Keratinocyte (primary cell): ENCODE measurements at regions not wholly inside any gene's neighbourhood (a gene's known extent, or its start where the extent isn't known, plus 50 kb on each side); places are given as distances from the start of the nearest gene placed in this dataset.

Experiments
- DNase-seq: peaks from one replicate; pipeline ENCODE4 v3.0.0-alpha.2; 2011; ENCODE audit warnings: low read depth, missing footprints, low spot score
- FAIRE-seq: peaks from 2 replicates; lab custom pipeline; 2011; peaks lifted over from hg19 to GRCh38; lab: Jason Lieb, UNC
- H2AFZ ChIP-seq: 2 replicates; pipeline ENCODE4 v1.6.0; 2012; ENCODE audit warnings: low read length, control low read depth, inconsistent platforms; ENCODE audit not compliant: control insufficient read depth
- H3K27ac ChIP-seq: 2 replicates; pipeline ENCODE4 v1.5.1; 2011; ENCODE audit warnings: low read length; ENCODE audit not compliant: control insufficient read depth, insufficient read depth
- H3K27me3 ChIP-seq: 3 replicates; pipeline ENCODE4 v1.6.0; 2011; ENCODE audit warnings: low read length; ENCODE audit not compliant: control insufficient read depth, insufficient read depth; ENCODE audit errors: extremely low read depth
- H3K36me3 ChIP-seq, 2 experiments: 2 replicates in 1 of 2; 3 replicates in 1 of 2; pipeline ENCODE4 v1.5.1; 2011; ENCODE audit warnings: low read length in 2 of 2, mild to moderate bottlenecking in 1 of 2; ENCODE audit not compliant: control insufficient read depth in 2 of 2, insufficient read depth in 2 of 2; ENCODE audit errors: extremely low read depth in 1 of 2
- H3K4me1 ChIP-seq: 3 replicates; pipeline ENCODE4 v1.5.1; 2011; ENCODE audit warnings: low read length; ENCODE audit not compliant: control insufficient read depth, insufficient read depth; ENCODE audit errors: extremely low read depth
- H3K4me2 ChIP-seq: 3 replicates; pipeline ENCODE4 v1.6.0; 2011; ENCODE audit warnings: low read depth, low read length; ENCODE audit not compliant: control insufficient read depth, insufficient read depth; ENCODE audit errors: extremely low read depth
- H3K4me3 ChIP-seq, 3 experiments: fragments of 200-600 bp in 1 of 3; sonication (generic) in 1 of 3; 2 replicates in 2 of 3; 3 replicates in 1 of 3; pipeline ENCODE4 v1.5.1; 2011 to 2016; ENCODE audit warnings: low read length in 3 of 3, mild to moderate bottlenecking in 3 of 3, control low read depth in 2 of 3, inconsistent platforms in 1 of 3, low read depth in 1 of 3, mixed read lengths in 1 of 3, mixed run types in 1 of 3, moderate library complexity in 1 of 3; ENCODE audit not compliant: control insufficient read depth in 2 of 3, insufficient read depth in 2 of 3; ENCODE audit errors: extremely low read depth in 1 of 3
- H3K79me2 ChIP-seq: 2 replicates; pipeline ENCODE4 v1.6.0; 2012; ENCODE audit warnings: low read length; ENCODE audit not compliant: control insufficient read depth, insufficient read depth
- H3K9ac ChIP-seq: 3 replicates; pipeline ENCODE4 v1.6.0; 2011; ENCODE audit warnings: low read length; ENCODE audit not compliant: control insufficient read depth, insufficient read depth; ENCODE audit errors: extremely low read depth
- H3K9me1 ChIP-seq: 3 replicates; pipeline ENCODE4 v1.6.0; 2011; ENCODE audit warnings: low read length; ENCODE audit not compliant: control insufficient read depth, insufficient read depth; ENCODE audit errors: extremely low read depth
- H3K9me3 ChIP-seq: 2 replicates; pipeline ENCODE4 v1.5.1; 2012; ENCODE audit warnings: low read depth, low read length; ENCODE audit not compliant: control insufficient read depth
- H4K20me1 ChIP-seq: 3 replicates; pipeline ENCODE4 v1.6.0; 2011; ENCODE audit warnings: low read length; ENCODE audit not compliant: control insufficient read depth, insufficient read depth; ENCODE audit errors: extremely low read depth
- EZH2 ChIP-seq: IDR thresholded peaks from one replicate; pipeline ENCODE4 v1.6.1; 2012; ENCODE audit warnings: inconsistent platforms, mild to moderate bottlenecking, low read length, moderate library complexity
- dilution Hi-C: fragments of 300-500 bp; cut with MboI; formaldehyde crosslinking; loops from one replicate; pipeline ENCODE4 v1.7.0; 2020; ENCODE audit warnings: low sequenced_read_pairs; ENCODE audit not compliant: extremely low pct_ligation_motif_present
- TF ChIP-seq, protein P1 (sequence below), 3 experiments: IDR thresholded peaks in 1 of 3; conservative IDR thresholded peaks in 1 of 3; optimal IDR thresholded peaks in 1 of 3; 2 replicates in 2 of 3; 3 replicates in 1 of 3; pipeline versions ENCODE3 to v1.5.1; 2011; ENCODE audit warnings: low read length in 3 of 3, mild to moderate bottlenecking in 3 of 3, moderate library complexity in 2 of 3, control low read depth in 1 of 3, inconsistent platforms in 1 of 3; ENCODE audit not compliant: insufficient read depth in 2 of 3; ENCODE audit errors: extremely low read depth in 1 of 3

DNA sequence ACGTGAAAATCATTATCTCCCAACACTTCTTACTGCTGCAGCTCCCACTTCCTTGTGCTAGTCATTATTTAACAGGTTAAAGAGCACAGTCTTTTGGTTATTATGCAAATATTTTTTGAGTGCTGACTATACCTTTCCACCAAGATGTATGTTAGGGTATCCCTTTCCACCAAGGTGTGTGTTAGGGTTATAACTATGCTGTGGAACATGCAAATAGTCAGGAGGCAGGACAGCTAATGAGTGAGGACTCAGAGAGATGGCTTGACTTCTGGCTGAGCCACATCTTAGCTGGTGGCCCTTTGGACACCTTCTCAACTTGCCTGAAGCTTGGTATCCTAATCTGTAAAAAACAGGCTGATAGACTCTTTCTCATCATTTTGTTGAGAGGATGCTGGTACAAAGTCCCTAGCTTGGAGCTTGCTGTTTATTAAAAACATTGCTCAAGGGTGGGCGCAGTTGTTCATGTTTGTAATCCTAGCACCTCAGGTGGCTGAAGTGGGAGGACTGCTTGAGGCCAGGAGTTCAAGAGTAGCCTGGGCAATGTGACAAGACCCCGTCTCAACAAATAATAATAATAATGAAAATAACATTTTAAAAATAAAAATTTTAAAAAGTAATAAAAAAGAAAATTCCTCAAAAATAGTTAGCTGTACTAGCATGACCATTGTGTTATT is 160.5 kb upstream of the ADAMTS9 start:
- no peaks in the 10 kb centered on the region for H3K4me1 ChIP-seq
- no peaks in the 10 kb centered on the region for H4K20me1 ChIP-seq
- no peaks in the 10 kb centered on the region for H3K27me3 ChIP-seq
- H3K27ac ChIP-seq = no peak overlapping the region
- H3K9me1 ChIP-seq = no peaks in the 10 kb centered on the region
- dilution Hi-C loops = no loop called here
- no peak for DNase-seq
- H2AFZ ChIP-seq = no peak overlapping the region
- FAIRE-seq = no peak
- no peaks in the 10 kb centered on the region for H3K79me2 ChIP-seq
- no peaks in the 10 kb centered on the region for H3K36me3 ChIP-seq
- no peaks in the 10 kb centered on the region for H3K9me3 ChIP-seq
- no peak overlapping the region for H3K4me3 ChIP-seq
- no peak overlapping the region for H3K4me2 ChIP-seq
- TF ChIP-seq, protein P1, sequence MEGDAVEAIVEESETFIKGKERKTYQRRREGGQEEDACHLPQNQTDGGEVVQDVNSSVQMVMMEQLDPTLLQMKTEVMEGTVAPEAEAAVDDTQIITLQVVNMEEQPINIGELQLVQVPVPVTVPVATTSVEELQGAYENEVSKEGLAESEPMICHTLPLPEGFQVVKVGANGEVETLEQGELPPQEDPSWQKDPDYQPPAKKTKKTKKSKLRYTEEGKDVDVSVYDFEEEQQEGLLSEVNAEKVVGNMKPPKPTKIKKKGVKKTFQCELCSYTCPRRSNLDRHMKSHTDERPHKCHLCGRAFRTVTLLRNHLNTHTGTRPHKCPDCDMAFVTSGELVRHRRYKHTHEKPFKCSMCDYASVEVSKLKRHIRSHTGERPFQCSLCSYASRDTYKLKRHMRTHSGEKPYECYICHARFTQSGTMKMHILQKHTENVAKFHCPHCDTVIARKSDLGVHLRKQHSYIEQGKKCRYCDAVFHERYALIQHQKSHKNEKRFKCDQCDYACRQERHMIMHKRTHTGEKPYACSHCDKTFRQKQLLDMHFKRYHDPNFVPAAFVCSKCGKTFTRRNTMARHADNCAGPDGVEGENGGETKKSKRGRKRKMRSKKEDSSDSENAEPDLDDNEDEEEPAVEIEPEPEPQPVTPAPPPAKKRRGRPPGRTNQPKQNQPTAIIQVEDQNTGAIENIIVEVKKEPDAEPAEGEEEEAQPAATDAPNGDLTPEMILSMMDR (optimal IDR thresholded peaks at IDR 0.05 in 1 of 3, IDR thresholded peaks at IDR 0.05 in 1 of 3, conservative IDR thresholded peaks at IDR 0.05 in 1 of 3; ENCODE audit: extremely low read depth in 1 of 3, insufficient read depth in 2 of 3, low read length in 3 of 3) = no peak
- TF ChIP-seq EZH2 = no peak
- no peak overlapping the region for H3K9ac ChIP-seq

DNA sequence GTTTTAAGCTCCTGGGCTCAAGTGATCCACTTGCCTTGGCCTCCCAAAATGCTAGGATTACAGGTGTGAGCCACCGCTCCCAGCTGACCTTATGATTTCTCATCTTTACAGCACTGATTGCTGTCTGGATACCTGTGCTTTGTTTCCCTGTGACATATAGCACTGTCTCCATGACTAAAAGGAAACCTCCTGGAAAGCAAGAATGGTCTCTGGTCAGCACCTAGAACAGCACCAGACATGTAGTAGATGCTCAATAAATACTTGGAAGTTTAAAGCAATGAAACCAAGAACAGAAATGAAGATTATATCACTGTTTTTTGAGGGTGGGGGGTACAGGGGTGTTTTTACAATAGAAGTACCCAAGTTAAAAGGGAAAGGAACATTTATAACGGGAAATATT is 156.8 kb upstream of the ADAMTS9 start:
- Histone ChIP-seq H3K9me1 (no peaks in the 10 kb centered on the region), H3K27ac (no peak overlapping the region), H2AFZ (no peak overlapping the region), H3K79me2 (no peaks in the 10 kb centered on the region), H4K20me1 (no peaks in the 10 kb centered on the region), H3K4me3 (no peak overlapping the region), H3K4me1 (no peaks in the 10 kb centered on the region), H3K36me3 (no peaks in the 10 kb centered on the region), H3K9ac (no peak overlapping the region), H3K27me3 (no peaks in the 10 kb centered on the region), H3K9me3 (no peaks in the 10 kb centered on the region), H3K4me2 (no peak overlapping the region)
- no peak for TF ChIP-seq EZH2
- TF ChIP-seq, protein P1 (optimal IDR thresholded peaks at IDR 0.05 in 1 of 3, IDR thresholded peaks at IDR 0.05 in 1 of 3, conservative IDR thresholded peaks at IDR 0.05 in 1 of 3; ENCODE audit: extremely low read depth in 1 of 3, insufficient read depth in 2 of 3, low read length in 3 of 3) = no peak
- DNase-seq (no peak), FAIRE-seq (no peak)
- dilution Hi-C loops = no loop called here
